ENCODE measurements at regions not wholly inside any gene's neighbourhood (a gene's known extent, or its start where the extent isn't known, plus 50 kb on each side); places are given as distances from the start of the nearest gene placed in this dataset.

- no peak for TF ChIP-seq CTCF (conservative IDR thresholded peaks at IDR 0.05)
- WGBS, 2 experiments (ENCODE audit: insufficient coverage in 1 of 2, insufficient read length in 1 of 2): 71 to 84% methylated on average over 1 of the region's 1 CpG
- Histone ChIP-seq H3K9ac (ENCODE audit: extremely low read depth, low read length, poor library complexity, severe bottlenecking) (no peak overlapping the region), H3K9me3 (ENCODE audit: control insufficient read depth, low read length) (no peaks in the 10 kb centered on the region), H3K36me3 (ENCODE audit: control insufficient read depth, insufficient read depth, low read length) (no peaks in the 10 kb centered on the region), H3K4me1 (ENCODE audit: control insufficient read depth, insufficient read depth, low read length) (no peaks in the 10 kb centered on the region), H3K27ac (ENCODE audit: low read depth, low read length) (no peak overlapping the region), H3K27me3 (ENCODE audit: control insufficient read depth, insufficient read depth, low read length, poor library complexity, severe bottlenecking) (no peaks in the 10 kb centered on the region), H3K4me3 (ENCODE audit: low read length) (no peak overlapping the region)
- H3K4me1 Mint-ChIP-seq: no peaks in the 10 kb centered on the region
- no peaks in the 10 kb centered on the region for H3K36me3 Mint-ChIP-seq (ENCODE audit: low read depth)
- no peaks in the 10 kb centered on the region for H3K9me3 Mint-ChIP-seq
- H3K4me3 Mint-ChIP-seq: no peak overlapping the region
- no peak overlapping the region for H3K27ac Mint-ChIP-seq
- DNase-seq: no peak
- no peaks in the 10 kb centered on the region for H3K27me3 Mint-ChIP-seq (ENCODE audit: insufficient read depth)
Measured at GRCh38 chr12:47417955-47418354, 287.9 kb downstream of the RPAP3 start.

GRCh38 chr12:47417121-47417520 is 288.7 kb downstream of the RPAP3 start:
- Histone ChIP-seq H3K36me3 (ENCODE audit: control insufficient read depth, insufficient read depth, low read length) (no peaks in the 10 kb centered on the region), H3K27me3 (ENCODE audit: control insufficient read depth, insufficient read depth, low read length, poor library complexity, severe bottlenecking) (no peaks in the 10 kb centered on the region), H3K4me3 (ENCODE audit: low read length) (no peak overlapping the region), H3K9ac (ENCODE audit: extremely low read depth, low read length, poor library complexity, severe bottlenecking) (no peak overlapping the region), H3K27ac (ENCODE audit: low read depth, low read length) (no peak overlapping the region), H3K4me1 (ENCODE audit: control insufficient read depth, insufficient read depth, low read length) (no peaks in the 10 kb centered on the region), H3K9me3 (ENCODE audit: control insufficient read depth, low read length) (no peaks in the 10 kb centered on the region)
- no peak overlapping the region for H3K27ac Mint-ChIP-seq
- H3K4me1 Mint-ChIP-seq: no peaks in the 10 kb centered on the region
- H3K27me3 Mint-ChIP-seq (ENCODE audit: insufficient read depth): no peaks in the 10 kb centered on the region
- H3K9me3 Mint-ChIP-seq: no peaks in the 10 kb centered on the region
- WGBS, 2 experiments (ENCODE audit: insufficient coverage in 1 of 2, insufficient read length in 1 of 2): 88 to 90% methylated on average over 6 of the region's 6 CpGs
- no peak for DNase-seq
- H3K36me3 Mint-ChIP-seq (ENCODE audit: low read depth): no peaks in the 10 kb centered on the region
- H3K4me3 Mint-ChIP-seq: no peak overlapping the region
- no peak for TF ChIP-seq CTCF (conservative IDR thresholded peaks at IDR 0.05)

GRCh38 chr12:47415054-47415453 is 290.8 kb downstream of the RPAP3 start:
- Mint-ChIP-seq H3K36me3 (ENCODE audit: low read depth) (no peaks in the 10 kb centered on the region), H3K4me3 (no peak overlapping the region), H3K27me3 (ENCODE audit: insufficient read depth) (no peaks in the 10 kb centered on the region), H3K9me3 (no peaks in the 10 kb centered on the region), H3K27ac (no peak overlapping the region), H3K4me1 (no peaks in the 10 kb centered on the region)
- no peaks in the 10 kb centered on the region for H3K4me1 ChIP-seq (ENCODE audit: control insufficient read depth, insufficient read depth, low read length)
- H3K9me3 ChIP-seq (ENCODE audit: control insufficient read depth, low read length): no peaks in the 10 kb centered on the region
- no peak overlapping the region for H3K9ac ChIP-seq (ENCODE audit: extremely low read depth, low read length, poor library complexity, severe bottlenecking)
- WGBS, 2 experiments (ENCODE audit: insufficient coverage in 1 of 2, insufficient read length in 1 of 2): 78 to 90% methylated on average over 4 of the region's 4 CpGs
- H3K27me3 ChIP-seq (ENCODE audit: control insufficient read depth, insufficient read depth, low read length, poor library complexity, severe bottlenecking): no peaks in the 10 kb centered on the region
- no peak for TF ChIP-seq CTCF (conservative IDR thresholded peaks at IDR 0.05)
- DNase-seq: no peak
- no peaks in the 10 kb centered on the region for H3K36me3 ChIP-seq (ENCODE audit: control insufficient read depth, insufficient read depth, low read length)
- no peak overlapping the region for H3K27ac ChIP-seq (ENCODE audit: low read depth, low read length)
- H3K4me3 ChIP-seq (ENCODE audit: low read length): no peak overlapping the region

All from endodermal cell (in vitro differentiated cells).